HepG2 (cell line): ENCODE measurements at regions not wholly inside any gene's neighbourhood (a gene's known extent, or its start where the extent isn't known, plus 50 kb on each side); places are given as distances from the start of the nearest gene placed in this dataset.

ENCODE experiments used
- ATAC-seq: fragments of 200-7000 bp; cut with Tn5 transposase; 3 replicates; pipeline ENCODE4 v1.9.1; 2020; ENCODE audit warnings: mild to moderate bottlenecking, moderate library complexity
- BruUV-seq: library from RNA; stranded (reverse); fragments of 400-500 nt; replicated peaks from 2 replicates; lab custom pipeline; 2021; lab: Mats Ljungman, UMichigan
- CTCF ChIA-PET: fragments of 300-600 bp; formaldehyde crosslinking; extraction: SDS; loops from one replicate; lab custom pipeline; 2021; ENCODE audit warnings: low total read pairs, inconsistent platforms, low intra/inter-chr PET ratio; lab: Yijun Ruan, JAX
- POLR2A ChIA-PET: fragments of 350-600 bp; sonication (Branson Sonifier 250); formaldehyde crosslinking; loops from one replicate; lab custom pipeline; 2020; ENCODE audit warnings: antibody characterized with exemption, inconsistent platforms; lab: Yijun Ruan, JAX
- DNase-seq: peaks from one replicate; pipeline ENCODE4 v3.0.0-alpha.2; 2015; ENCODE audit warnings: low spot score
- FAIRE-seq: peaks from 3 replicates; lab custom pipeline; 2011; peaks lifted over from hg19 to GRCh38; lab: Jason Lieb, UNC
- H2AFZ ChIP-seq: one replicate; pipeline ENCODE4 v1.6.1; 2011; ENCODE audit warnings: low read length, inconsistent platforms
- H3K27ac ChIP-seq: fragments of 300-600 bp; 3 replicates; pipeline ENCODE4 v1.8.0; 2011; ENCODE audit warnings: mixed run types, mild to moderate bottlenecking, mixed read lengths, low read length, inconsistent platforms; ENCODE audit not compliant: insufficient read depth; ENCODE audit errors: extremely low read length
- H3K27me3 ChIP-seq, 2 experiments: fragments of 200-600 bp in 1 of 2; 2 replicates in 1 of 2; 3 replicates in 1 of 2; pipeline versions ENCODE4 v1.6.0 to v1.8.0; 2011; ENCODE audit warnings: low read length in 2 of 2, mild to moderate bottlenecking in 2 of 2, moderate library complexity in 2 of 2, inconsistent platforms in 1 of 2; ENCODE audit not compliant: insufficient read depth in 2 of 2, control insufficient read depth in 1 of 2
- H3K36me3 ChIP-seq, 2 experiments: fragments of 200-600 bp in 1 of 2; replicated peaks in 1 of 2; 2 replicates in 1 of 2; 3 replicates in 1 of 2; pipeline versions ENCODE4 v1.5.1 to v1.8.0; 2011; ENCODE audit warnings: low read length in 2 of 2, inconsistent platforms in 1 of 2; ENCODE audit not compliant: insufficient read depth in 2 of 2, control insufficient read depth in 1 of 2
- H3K4me1 ChIP-seq: 2 replicates; pipeline ENCODE4 v1.5.1; 2012; ENCODE audit warnings: low read length, inconsistent platforms; ENCODE audit not compliant: insufficient read depth
- H3K4me2 ChIP-seq: 2 replicates; pipeline ENCODE4 v1.6.0; 2011; ENCODE audit warnings: low read depth, low read length, inconsistent platforms
- H3K4me3 ChIP-seq, 3 experiments: fragments of 200-600 bp in 1 of 3; sonication (generic), shearing (Covaris generic) in 1 of 3; replicated peaks in 1 of 3; 2 replicates each; pipeline ENCODE4 v1.5.1; 2011 to 2016; ENCODE audit warnings: low read length in 3 of 3, inconsistent platforms in 2 of 3, low read depth in 2 of 3, mild to moderate bottlenecking in 2 of 3, control low read depth in 1 of 3, mixed read lengths in 1 of 3; ENCODE audit not compliant: insufficient read depth in 1 of 3
- H3K79me2 ChIP-seq: one replicate; pipeline ENCODE4 v1.6.1; 2011; ENCODE audit warnings: low read length, inconsistent platforms; ENCODE audit not compliant: insufficient read depth
- H3K9ac ChIP-seq: 2 replicates; pipeline ENCODE4 v1.6.0; 2011; ENCODE audit warnings: mild to moderate bottlenecking, low read depth, low read length, inconsistent platforms; ENCODE audit not compliant: insufficient read depth
- H3K9me3 ChIP-seq: 2 replicates; pipeline ENCODE4 v1.5.1; 2012; ENCODE audit warnings: mild to moderate bottlenecking, low read length
- H4K20me1 ChIP-seq: 2 replicates; pipeline ENCODE4 v1.6.0; 2011; ENCODE audit warnings: inconsistent platforms, mild to moderate bottlenecking, low read length, moderate library complexity; ENCODE audit not compliant: insufficient read depth
- ATRX ChIP-seq: sonication (generic); formaldehyde crosslinking; IDR thresholded peaks from 2 replicates; pipeline ENCODE4 v1.4.0; 2020; ENCODE audit warnings: missing genetic modification reagents, borderline replicate concordance
- FOSL1 ChIP-seq: sonication (generic); formaldehyde crosslinking; IDR thresholded peaks from 2 replicates; pipeline ENCODE4 v1.9.0; 2021; ENCODE audit warnings: missing genetic modification reagents, borderline replicate concordance
- HES4 ChIP-seq: sonication (generic); formaldehyde crosslinking; IDR thresholded peaks from 2 replicates; pipeline ENCODE4 v1.9.0; 2021; ENCODE audit warnings: mild to moderate bottlenecking, missing genetic modification reagents, borderline replicate concordance
- JARID2 ChIP-seq: sonication (generic); formaldehyde crosslinking; IDR thresholded peaks from 2 replicates; pipeline ENCODE4 v1.8.1; 2023; ENCODE audit warnings: missing genetic modification reagents, inconsistent platforms; ENCODE audit not compliant: insufficient replicate concordance
- MZF1 ChIP-seq: sonication (generic); formaldehyde crosslinking; IDR thresholded peaks from 2 replicates; pipeline ENCODE4 v1.8.1; 2023; ENCODE audit warnings: mild to moderate bottlenecking, missing genetic modification reagents, borderline replicate concordance
- RELA ChIP-seq: sonication (generic); formaldehyde crosslinking; IDR thresholded peaks from 2 replicates; pipeline ENCODE4 v1.4.0; 2020; ENCODE audit warnings: missing genetic modification reagents
- XBP1 ChIP-seq: sonication (generic); formaldehyde crosslinking; IDR thresholded peaks from 2 replicates; pipeline ENCODE4 v1.5.0; 2020; ENCODE audit warnings: missing genetic modification reagents
- ZFP82 ChIP-seq: sonication (generic); formaldehyde crosslinking; IDR thresholded peaks from 2 replicates; pipeline ENCODE4 v1.5.1; 2020; ENCODE audit warnings: mild to moderate bottlenecking, missing genetic modification reagents, borderline replicate concordance
- ZKSCAN1 ChIP-seq: fragments of 150-350 bp; IDR thresholded peaks from 2 replicates; pipeline ENCODE4 v1.6.1; 2014; ENCODE audit warnings: low read length
- ZNF530 ChIP-seq: sonication (generic); formaldehyde crosslinking; IDR thresholded peaks from 2 replicates; pipeline ENCODE4 v1.5.0; 2020; ENCODE audit warnings: low read depth, mild to moderate bottlenecking, missing genetic modification reagents
- ZNF660 ChIP-seq: sonication (generic); formaldehyde crosslinking; IDR thresholded peaks from 2 replicates; pipeline ENCODE4 v1.5.1; 2020; ENCODE audit warnings: mild to moderate bottlenecking, low read depth, missing genetic modification reagents, borderline replicate concordance
- ZNF749 ChIP-seq: sonication (generic); formaldehyde crosslinking; IDR thresholded peaks from 2 replicates; pipeline ENCODE4 v1.8.0; 2022; ENCODE audit warnings: mild to moderate bottlenecking, missing genetic modification reagents, moderate library complexity, borderline replicate concordance
- WGBS: methylation state at CpG from one replicate; pipeline ENCODE4 v1.1.6; 2017; ENCODE audit warnings: low lambda C conversion rate; 5-methylcytosine and 5-hydroxymethylcytosine counted together
- in situ Hi-C: cut with HindIII; loops from 2 replicates; pipeline ENCODE4 v1.10.0; 2017; ENCODE audit warnings: low pct_unique_long_range_greater_than_20kb; ENCODE audit not compliant: extremely low pct_ligation_motif_present
- intact Hi-C: fragments of 100-400 bp; cut with micrococcal nuclease; formaldehyde crosslinking; loops from one replicate; pipeline ENCODE4 v1.10.0; 2022; ENCODE audit not compliant: unreplicated experiment
- TF ChIP-seq, protein P1 (sequence below): sonication (generic); formaldehyde crosslinking; IDR thresholded peaks from 2 replicates; pipeline ENCODE4 v1.9.0; 2021; ENCODE audit warnings: mild to moderate bottlenecking, missing genetic modification reagents
- TF ChIP-seq, protein P2 (sequence below): IDR thresholded peaks from 2 replicates; pipeline ENCODE4 v1.6.1; 2018; ENCODE audit warnings: missing genetic modification reagents
- TF ChIP-seq, protein P3 (sequence below): conservative IDR thresholded peaks from 2 replicates; pipeline ENCODE4 v1.6.1; 2018; ENCODE audit warnings: missing genetic modification reagents

DNA sequence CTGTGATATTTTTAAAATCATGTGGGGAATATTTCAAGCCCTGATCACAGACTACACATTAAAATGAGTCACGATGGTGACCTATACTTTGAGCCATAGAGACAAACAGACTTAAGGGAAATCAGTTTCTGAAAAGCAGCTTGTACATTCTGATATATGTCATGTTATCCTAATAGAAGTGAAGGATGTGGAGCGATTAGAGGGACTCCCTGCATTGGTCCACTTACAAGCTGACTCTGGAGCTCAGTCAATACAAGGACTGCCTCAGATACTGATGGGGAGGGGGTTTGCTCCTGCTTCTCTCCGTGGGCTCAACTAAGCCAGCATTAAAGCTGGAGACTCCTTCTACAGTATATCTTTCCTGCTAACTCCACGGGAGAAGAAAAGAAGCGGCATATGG lies 173.5 kb downstream of the ALG10B start (continued):
- TF ChIP-seq RELA (CRISPR knock-in tag), result no peak

DNA sequence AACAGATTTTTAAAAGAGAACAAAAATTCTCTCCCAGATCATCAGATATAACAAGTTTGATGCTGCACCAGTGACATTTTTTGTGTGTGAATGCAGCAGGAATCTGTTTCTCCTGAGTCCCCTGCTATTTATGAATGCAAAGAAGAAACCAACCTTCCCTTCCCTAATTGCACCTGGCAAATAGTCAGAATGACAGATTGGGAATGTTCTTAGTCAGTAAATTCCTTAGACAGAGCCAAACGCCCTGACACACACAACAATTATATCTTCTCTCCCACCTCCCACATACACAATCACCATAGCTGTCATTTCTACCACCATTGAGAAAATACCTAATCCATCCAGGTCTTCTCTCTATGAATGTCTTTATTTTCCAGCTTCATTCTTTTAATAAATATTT lies 174.4 kb downstream of the ALG10B start:
- WGBS, result 3% methylated on average over 1 of the region's 1 CpG
- no peaks in the 10 kb centered on the region for H3K79me2 ChIP-seq
- H3K36me3 ChIP-seq, result no peaks in the 10 kb centered on the region
- ChIA-PET CTCF (no interaction called here), POLR2A (no interaction called here)
- H3K4me2 ChIP-seq, result no peak overlapping the region
- H3K4me3 ChIP-seq, result no peak overlapping the region
- H4K20me1 ChIP-seq, result no peaks in the 10 kb centered on the region
- intact Hi-C loops, result no loop called here
- DNase-seq (no peak), FAIRE-seq (no peak), ATAC-seq (no peak)
- in situ Hi-C loops, result no loop called here
- H3K4me1 ChIP-seq, result no peaks in the 10 kb centered on the region
- H3K27ac ChIP-seq, result no peak overlapping the region
- H3K9ac ChIP-seq, result no peak overlapping the region
- BruUV-seq, result no TSS peak
- H2AFZ ChIP-seq, result no peak overlapping the region
- no peaks in the 10 kb centered on the region; a peak in 1 of 5 replicates for H3K27me3 ChIP-seq
- H3K9me3 ChIP-seq, result no peaks in the 10 kb centered on the region
- TF ChIP-seq FOSL1 (CRISPR knock-in tag), result no peak
- no peak for TF ChIP-seq ZKSCAN1
- TF ChIP-seq JARID2 (CRISPR knock-in tag), result no peak
- TF ChIP-seq, protein P1, sequence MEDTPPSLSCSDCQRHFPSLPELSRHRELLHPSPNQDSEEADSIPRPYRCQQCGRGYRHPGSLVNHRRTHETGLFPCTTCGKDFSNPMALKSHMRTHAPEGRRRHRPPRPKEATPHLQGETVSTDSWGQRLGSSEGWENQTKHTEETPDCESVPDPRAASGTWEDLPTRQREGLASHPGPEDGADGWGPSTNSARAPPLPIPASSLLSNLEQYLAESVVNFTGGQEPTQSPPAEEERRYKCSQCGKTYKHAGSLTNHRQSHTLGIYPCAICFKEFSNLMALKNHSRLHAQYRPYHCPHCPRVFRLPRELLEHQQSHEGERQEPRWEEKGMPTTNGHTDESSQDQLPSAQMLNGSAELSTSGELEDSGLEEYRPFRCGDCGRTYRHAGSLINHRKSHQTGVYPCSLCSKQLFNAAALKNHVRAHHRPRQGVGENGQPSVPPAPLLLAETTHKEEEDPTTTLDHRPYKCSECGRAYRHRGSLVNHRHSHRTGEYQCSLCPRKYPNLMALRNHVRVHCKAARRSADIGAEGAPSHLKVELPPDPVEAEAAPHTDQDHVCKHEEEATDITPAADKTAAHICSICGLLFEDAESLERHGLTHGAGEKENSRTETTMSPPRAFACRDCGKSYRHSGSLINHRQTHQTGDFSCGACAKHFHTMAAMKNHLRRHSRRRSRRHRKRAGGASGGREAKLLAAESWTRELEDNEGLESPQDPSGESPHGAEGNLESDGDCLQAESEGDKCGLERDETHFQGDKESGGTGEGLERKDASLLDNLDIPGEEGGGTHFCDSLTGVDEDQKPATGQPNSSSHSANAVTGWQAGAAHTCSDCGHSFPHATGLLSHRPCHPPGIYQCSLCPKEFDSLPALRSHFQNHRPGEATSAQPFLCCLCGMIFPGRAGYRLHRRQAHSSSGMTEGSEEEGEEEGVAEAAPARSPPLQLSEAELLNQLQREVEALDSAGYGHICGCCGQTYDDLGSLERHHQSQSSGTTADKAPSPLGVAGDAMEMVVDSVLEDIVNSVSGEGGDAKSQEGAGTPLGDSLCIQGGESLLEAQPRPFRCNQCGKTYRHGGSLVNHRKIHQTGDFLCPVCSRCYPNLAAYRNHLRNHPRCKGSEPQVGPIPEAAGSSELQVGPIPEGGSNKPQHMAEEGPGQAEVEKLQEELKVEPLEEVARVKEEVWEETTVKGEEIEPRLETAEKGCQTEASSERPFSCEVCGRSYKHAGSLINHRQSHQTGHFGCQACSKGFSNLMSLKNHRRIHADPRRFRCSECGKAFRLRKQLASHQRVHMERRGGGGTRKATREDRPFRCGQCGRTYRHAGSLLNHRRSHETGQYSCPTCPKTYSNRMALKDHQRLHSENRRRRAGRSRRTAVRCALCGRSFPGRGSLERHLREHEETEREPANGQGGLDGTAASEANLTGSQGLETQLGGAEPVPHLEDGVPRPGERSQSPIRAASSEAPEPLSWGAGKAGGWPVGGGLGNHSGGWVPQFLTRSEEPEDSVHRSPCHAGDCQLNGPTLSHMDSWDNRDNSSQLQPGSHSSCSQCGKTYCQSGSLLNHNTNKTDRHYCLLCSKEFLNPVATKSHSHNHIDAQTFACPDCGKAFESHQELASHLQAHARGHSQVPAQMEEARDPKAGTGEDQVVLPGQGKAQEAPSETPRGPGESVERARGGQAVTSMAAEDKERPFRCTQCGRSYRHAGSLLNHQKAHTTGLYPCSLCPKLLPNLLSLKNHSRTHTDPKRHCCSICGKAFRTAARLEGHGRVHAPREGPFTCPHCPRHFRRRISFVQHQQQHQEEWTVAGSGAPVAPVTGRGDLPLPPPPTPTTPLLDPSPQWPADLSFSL, result no peak
- TF ChIP-seq ZNF530, result no peak
- no peak for TF ChIP-seq XBP1 (CRISPR knock-in tag)
- no peak for TF ChIP-seq MZF1 (CRISPR knock-in tag)
- TF ChIP-seq ATRX (CRISPR knock-in tag), result no peak
- no peak for TF ChIP-seq ZNF749 (CRISPR knock-in tag)
- TF ChIP-seq ZNF660 (CRISPR knock-in tag), result no peak
- no peak for TF ChIP-seq HES4
- TF ChIP-seq, protein P2, sequence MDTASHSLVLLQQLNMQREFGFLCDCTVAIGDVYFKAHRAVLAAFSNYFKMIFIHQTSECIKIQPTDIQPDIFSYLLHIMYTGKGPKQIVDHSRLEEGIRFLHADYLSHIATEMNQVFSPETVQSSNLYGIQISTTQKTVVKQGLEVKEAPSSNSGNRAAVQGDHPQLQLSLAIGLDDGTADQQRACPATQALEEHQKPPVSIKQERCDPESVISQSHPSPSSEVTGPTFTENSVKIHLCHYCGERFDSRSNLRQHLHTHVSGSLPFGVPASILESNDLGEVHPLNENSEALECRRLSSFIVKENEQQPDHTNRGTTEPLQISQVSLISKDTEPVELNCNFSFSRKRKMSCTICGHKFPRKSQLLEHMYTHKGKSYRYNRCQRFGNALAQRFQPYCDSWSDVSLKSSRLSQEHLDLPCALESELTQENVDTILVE (CRISPR knock-in tag), result no peak
- no peak for TF ChIP-seq ZFP82
- TF ChIP-seq, protein P3, sequence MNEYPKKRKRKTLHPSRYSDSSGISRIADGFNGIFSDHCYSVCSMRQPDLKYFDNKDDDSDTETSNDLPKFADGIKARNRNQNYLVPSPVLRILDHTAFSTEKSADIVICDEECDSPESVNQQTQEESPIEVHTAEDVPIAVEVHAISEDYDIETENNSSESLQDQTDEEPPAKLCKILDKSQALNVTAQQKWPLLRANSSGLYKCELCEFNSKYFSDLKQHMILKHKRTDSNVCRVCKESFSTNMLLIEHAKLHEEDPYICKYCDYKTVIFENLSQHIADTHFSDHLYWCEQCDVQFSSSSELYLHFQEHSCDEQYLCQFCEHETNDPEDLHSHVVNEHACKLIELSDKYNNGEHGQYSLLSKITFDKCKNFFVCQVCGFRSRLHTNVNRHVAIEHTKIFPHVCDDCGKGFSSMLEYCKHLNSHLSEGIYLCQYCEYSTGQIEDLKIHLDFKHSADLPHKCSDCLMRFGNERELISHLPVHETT (CRISPR knock-in tag), result no peak
